Mesothelial cell of epicardium (in vitro differentiated cells): ENCODE measurements at regions not wholly inside any gene's neighbourhood (a gene's known extent, or its start where the extent isn't known, plus 50 kb on each side); places are given as distances from the start of the nearest gene placed in this dataset.

ENCODE experiments used
- DNase-seq, 2 experiments: peaks; one replicate each; pipeline ENCODE4 v3.0.0; 2021; ENCODE audit warnings: low spot score in 2 of 2; ENCODE audit not compliant: unreplicated experiment in 2 of 2
- H3K27ac Mint-ChIP-seq: 2 replicates; pipeline ENCODE4 v1.8.0; 2021; ENCODE audit warnings: mixed read lengths
- H3K27me3 Mint-ChIP-seq: 2 replicates; pipeline ENCODE4 v1.8.0; 2021; ENCODE audit warnings: low read depth, mixed read lengths
- H3K36me3 Mint-ChIP-seq: 2 replicates; pipeline ENCODE4 v1.8.0; 2021; ENCODE audit warnings: mixed read lengths
- H3K4me1 Mint-ChIP-seq: 2 replicates; pipeline ENCODE4 v1.8.0; 2021; ENCODE audit warnings: mixed read lengths
- H3K4me3 Mint-ChIP-seq: 2 replicates; pipeline ENCODE4 v1.8.0; 2021; ENCODE audit warnings: mild to moderate bottlenecking, moderate library complexity, mixed read lengths
- H3K9me3 Mint-ChIP-seq: 2 replicates; pipeline ENCODE4 v1.8.0; 2021; ENCODE audit warnings: mixed read lengths
- TF ChIP-seq, protein P1 (sequence below): fragments of 200-600 bp; sonication (generic); IDR thresholded peaks from one replicate; pipeline ENCODE4 v1.5.0; 2021; ENCODE audit warnings: antibody characterized with exemption; ENCODE audit not compliant: unreplicated experiment

DNA sequence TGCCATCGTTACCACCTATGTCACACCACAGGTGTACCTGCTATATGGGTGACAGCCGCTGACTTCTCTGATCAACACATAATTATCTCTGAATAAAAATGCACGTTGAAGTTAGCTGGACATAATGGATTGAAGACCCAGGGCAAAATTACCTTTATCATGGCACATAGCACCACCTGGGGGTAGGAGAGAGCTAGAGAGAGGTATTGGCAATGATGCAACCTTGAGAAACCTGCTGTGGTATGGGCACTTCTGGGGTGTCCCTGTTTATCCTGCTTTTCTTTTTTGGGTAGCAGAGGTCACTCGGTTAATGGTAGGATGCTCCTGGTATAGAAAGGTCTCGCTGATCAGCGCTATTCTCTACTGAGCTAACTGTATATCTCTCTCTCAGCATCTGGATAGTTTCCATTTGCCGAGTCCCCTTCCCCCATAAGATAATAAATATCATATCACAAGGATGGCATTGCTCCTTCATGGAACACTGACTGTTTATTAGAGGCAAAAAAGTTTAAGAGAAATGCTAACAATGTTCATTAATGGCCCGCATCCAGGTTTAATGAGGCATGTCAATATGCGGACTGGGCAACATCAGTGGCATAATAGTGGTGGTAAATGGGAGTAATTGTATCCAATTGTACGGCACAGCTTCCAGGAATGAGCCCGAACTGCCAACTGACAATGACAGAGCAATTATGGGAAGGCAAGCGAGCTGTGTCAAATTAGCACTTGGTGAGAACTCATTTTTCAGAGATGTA, 323.1 kb downstream of the TFEC start:
- peaks cover 4% of the 10 kb centered on the region for H3K4me1 Mint-ChIP-seq
- H3K4me3 Mint-ChIP-seq = no peak overlapping the region
- H3K9me3 Mint-ChIP-seq = no peaks in the 10 kb centered on the region
- TF ChIP-seq, protein P1, sequence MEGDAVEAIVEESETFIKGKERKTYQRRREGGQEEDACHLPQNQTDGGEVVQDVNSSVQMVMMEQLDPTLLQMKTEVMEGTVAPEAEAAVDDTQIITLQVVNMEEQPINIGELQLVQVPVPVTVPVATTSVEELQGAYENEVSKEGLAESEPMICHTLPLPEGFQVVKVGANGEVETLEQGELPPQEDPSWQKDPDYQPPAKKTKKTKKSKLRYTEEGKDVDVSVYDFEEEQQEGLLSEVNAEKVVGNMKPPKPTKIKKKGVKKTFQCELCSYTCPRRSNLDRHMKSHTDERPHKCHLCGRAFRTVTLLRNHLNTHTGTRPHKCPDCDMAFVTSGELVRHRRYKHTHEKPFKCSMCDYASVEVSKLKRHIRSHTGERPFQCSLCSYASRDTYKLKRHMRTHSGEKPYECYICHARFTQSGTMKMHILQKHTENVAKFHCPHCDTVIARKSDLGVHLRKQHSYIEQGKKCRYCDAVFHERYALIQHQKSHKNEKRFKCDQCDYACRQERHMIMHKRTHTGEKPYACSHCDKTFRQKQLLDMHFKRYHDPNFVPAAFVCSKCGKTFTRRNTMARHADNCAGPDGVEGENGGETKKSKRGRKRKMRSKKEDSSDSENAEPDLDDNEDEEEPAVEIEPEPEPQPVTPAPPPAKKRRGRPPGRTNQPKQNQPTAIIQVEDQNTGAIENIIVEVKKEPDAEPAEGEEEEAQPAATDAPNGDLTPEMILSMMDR = no peak
- H3K36me3 Mint-ChIP-seq = no peaks in the 10 kb centered on the region
- DNase-seq = no peak
- no peaks in the 10 kb centered on the region for H3K27me3 Mint-ChIP-seq
- no peak overlapping the region for H3K27ac Mint-ChIP-seq

DNA sequence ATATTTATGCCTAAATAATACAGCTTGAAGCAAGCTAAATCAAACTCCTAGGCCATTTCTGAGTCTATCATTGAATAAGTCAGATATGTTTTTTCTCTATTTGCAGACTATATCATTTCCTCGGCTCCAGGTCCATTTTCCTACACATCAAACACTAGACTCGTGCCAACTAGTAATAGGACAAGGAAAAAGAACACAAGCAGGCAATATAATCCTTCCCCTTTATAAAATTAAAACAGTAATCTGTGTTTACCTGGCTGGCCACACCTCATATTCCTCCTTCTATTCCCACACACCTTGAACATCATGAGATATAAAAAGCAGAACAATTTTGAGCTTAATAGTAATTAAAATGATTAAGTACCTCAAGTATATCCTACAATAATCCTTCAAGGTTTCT, 325.7 kb downstream of the TFEC start:
- Mint-ChIP-seq H3K36me3 (no peaks in the 10 kb centered on the region), H3K27me3 (no peaks in the 10 kb centered on the region), H3K27ac (no peak overlapping the region)

DNA sequence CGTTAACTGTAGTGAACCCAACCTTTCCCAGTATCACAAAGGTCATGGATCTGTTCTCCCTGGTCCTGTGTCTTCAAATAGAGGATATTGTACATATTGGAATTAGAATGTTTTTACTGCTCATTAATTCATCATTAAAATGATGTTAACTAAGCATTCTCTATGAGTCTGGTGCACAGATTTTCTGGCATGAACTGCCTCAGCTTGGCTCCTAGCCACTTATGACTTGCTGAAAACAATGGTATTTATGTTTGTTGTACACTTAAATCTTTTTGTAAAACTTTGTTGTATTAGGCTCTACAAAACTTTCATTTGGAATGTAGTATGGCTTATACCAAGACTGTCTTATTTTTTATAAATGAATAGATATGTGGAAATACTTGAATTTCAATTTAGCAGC, 329.4 kb downstream of the TFEC start:
- no peaks in the 10 kb centered on the region for H3K9me3 Mint-ChIP-seq
- DNase-seq = no peak
- TF ChIP-seq, protein P1 = no peak
- H3K4me1 Mint-ChIP-seq = peaks cover 11% of the 10 kb centered on the region
- no peaks in the 10 kb centered on the region for H3K36me3 Mint-ChIP-seq
- no peak overlapping the region for H3K4me3 Mint-ChIP-seq
- no peaks in the 10 kb centered on the region for H3K27me3 Mint-ChIP-seq
- no peak overlapping the region for H3K27ac Mint-ChIP-seq

More for the DNA sequence above, 325.7 kb downstream of the TFEC start:
- Mint-ChIP-seq H3K4me1 (peaks cover 14% of the 10 kb centered on the region), H3K9me3 (no peaks in the 10 kb centered on the region), H3K4me3 (no peak overlapping the region)
- DNase-seq = no peak
- TF ChIP-seq, protein P1 = no peak

DNA sequence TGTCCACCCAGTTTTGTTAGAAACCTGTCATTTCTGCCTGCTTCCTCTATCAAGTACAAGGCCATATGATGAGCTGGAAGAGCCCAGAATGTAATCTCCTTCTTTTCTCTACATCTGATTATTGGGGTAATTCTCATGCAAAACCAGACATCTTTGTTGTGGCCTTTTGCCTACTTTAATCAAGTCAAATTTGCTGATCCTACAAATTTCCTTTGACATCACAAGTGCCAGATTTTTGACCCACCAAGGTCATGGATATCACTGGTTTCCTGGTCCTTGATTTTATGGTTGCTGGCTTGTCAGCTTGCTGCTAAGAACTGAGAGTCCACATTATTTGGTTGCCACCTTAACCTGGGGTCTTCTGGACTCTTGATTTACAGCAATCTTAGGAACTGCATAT, 336.1 kb downstream of the TFEC start:
- DNase-seq = no peak
- H3K4me1 Mint-ChIP-seq = no peaks in the 10 kb centered on the region
- H3K36me3 Mint-ChIP-seq = no peaks in the 10 kb centered on the region
- TF ChIP-seq, protein P1 = no peak
- H3K27me3 Mint-ChIP-seq = no peaks in the 10 kb centered on the region
- H3K9me3 Mint-ChIP-seq = peaks cover 11% of the 10 kb centered on the region
- H3K4me3 Mint-ChIP-seq = no peak overlapping the region
- H3K27ac Mint-ChIP-seq = no peak overlapping the region

DNA sequence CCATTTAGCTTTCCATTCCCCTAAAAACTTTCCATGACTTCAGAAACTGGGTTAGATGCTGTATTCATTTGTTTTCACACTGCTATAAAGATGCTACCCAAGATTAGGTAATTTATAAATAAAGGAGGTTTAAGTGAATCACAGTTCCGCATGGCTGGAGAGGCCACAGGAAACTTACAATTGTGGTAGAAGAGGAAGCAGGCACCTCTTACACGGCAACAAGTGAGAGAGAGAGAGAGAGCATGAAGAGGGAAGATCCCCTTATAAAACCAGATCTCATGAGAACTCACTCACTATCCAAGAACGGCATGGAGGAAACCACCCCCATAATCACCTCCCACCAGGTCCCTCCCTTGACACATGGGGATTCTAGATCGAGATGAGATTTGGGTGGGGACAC, 336.8 kb downstream of the TFEC start:
- Mint-ChIP-seq H3K27ac (no peak overlapping the region), H3K4me1 (peaks cover 2% of the 10 kb centered on the region), H3K27me3 (no peaks in the 10 kb centered on the region), H3K9me3 (peaks cover 11% of the 10 kb centered on the region), H3K4me3 (no peak overlapping the region), H3K36me3 (no peaks in the 10 kb centered on the region)
- TF ChIP-seq, protein P1 = no peak
- no peak for DNase-seq
